HG02852 (cell line): ENCODE measurements at regions not wholly inside any gene's neighbourhood (a gene's known extent, or its start where the extent isn't known, plus 50 kb on each side); places are given as distances from the start of the nearest gene placed in this dataset.
"Not testable (repeated sequence)": the region's sequence is repeated elsewhere in the genome, so short reads cannot be mapped to it uniquely, and the experiment has no call there.

Source experiments
- ATAC-seq: cut with Tn5 transposase; IDR thresholded peaks from one replicate; pipeline ENCODE4 v1.9.1; 2021; ENCODE audit warnings: mild to moderate bottlenecking, moderate library complexity; ENCODE audit not compliant: unreplicated experiment

DNA sequence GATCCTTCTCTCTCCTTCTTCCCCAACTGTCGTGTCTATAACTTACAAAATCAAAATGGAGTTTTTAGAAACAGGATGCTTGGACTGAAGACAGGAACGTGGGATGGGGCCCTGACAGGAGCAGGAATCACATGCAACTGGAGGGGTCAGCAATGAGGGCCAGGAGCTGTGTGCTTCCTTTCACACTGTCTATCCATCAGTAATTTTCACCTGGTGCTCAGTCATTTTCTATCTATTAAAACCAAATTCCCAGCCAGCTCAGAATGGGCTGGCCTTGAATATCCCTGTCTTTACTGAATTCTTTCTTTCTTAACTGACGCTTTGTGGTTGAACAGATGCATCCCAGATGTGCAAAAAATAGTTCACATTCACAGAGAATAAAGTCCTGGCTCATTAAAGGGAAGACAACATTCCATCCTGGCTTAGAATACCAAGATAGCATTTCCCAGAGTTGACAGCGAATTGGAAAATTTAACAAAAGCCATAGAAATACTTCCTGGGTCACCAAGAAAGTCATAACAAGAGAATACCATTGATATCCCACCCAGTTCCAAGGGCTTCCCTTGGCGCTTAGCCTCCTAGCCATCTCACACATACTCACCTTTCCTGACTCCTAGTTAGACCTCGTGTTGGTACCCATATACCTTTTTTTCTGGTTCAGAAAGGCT is 588.1 kb downstream of the TTLL7 start:
- not testable (repeated sequence) for ATAC-seq

DNA sequence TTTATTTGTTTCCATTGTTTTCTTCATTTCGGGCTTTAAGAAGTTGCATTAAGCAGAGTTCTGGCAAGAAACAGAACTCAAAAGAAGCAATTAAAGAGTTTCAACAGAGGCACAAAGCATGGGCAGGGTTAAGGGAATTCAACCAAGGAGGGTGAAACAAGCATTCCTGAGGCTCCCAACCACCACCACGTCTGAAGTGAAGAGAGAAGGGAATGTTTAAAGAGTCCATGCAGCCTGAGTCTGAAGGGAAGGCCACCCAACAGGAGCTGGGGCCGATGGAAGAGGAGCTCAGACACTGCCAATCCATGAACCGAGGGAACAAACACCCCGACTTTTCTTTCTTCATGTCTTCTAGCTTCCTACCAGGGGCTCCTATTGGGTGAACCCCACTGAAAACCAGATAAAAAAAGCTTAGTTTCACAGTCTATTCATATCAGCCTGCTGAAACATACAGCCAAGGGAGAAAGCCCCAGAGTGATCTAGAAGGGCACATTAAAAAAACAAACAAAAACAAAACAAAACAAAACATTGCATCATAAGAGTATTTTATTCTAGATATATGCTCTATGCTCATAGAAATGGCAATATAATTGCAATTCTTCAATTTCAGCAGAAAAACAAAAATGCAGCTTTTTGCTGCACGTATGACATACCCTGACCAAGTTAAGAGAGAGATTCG is 592.1 kb downstream of the TTLL7 start:
- ATAC-seq = not testable (repeated sequence)

DNA sequence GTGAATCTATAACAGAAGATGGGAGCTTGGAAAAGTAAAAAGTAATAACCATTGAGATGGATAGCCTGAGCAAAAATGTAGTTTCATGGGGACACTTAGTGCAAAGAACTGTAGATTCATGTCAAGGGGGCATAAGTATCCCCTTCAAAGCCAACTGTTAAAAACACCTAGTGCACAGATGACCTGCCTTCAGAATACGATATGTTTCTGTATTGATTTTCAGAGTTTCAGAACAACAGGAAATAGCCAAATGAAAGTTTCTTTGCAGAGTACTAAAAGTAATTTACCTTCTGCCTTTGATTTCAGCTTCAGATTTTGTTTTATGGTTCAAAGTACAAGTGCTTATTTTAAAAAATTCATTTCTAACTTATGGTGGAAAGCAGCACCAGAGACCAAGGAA is 593.1 kb downstream of the TTLL7 start:
- ATAC-seq = peak; percentile 66

DNA sequence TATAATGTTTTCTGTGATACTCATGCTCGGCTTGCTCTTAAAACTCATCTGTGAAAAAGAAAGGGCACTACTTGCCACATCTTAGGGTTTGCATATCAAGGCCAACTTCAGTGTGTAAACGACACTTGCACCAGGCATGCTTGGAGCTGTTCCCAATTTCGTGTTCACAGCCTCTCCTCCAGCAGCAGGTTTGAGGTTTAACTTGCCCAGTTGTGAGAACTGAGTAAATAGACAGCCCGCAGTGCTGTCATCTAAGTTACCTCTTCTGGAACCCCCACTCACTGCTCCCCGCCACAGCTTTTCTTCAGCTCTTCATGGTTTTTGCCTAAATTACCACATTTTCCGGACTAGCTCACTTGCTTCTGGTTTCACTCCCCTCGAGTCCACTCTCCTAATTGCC is 595.4 kb downstream of the TTLL7 start:
- not testable (repeated sequence) for ATAC-seq

DNA sequence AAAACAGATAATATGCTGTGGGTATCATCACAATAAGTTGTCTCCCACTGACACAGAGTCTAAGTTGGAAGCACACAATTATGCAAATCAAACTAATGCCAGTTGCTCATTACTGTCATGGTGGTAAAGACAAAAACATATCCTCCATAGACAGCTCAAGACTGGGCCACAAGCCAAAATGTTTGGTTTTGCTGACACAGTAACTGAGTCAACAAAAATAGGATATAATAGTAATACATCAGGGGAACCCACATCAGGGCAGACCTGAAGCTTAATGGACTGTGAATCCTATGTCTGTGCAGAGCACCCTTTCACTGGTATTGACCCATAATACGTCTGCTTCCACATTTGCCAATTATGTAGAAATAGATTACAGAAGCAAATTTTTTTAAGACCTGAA is 597.8 kb downstream of the TTLL7 start:
- not testable (repeated sequence) for ATAC-seq

DNA sequence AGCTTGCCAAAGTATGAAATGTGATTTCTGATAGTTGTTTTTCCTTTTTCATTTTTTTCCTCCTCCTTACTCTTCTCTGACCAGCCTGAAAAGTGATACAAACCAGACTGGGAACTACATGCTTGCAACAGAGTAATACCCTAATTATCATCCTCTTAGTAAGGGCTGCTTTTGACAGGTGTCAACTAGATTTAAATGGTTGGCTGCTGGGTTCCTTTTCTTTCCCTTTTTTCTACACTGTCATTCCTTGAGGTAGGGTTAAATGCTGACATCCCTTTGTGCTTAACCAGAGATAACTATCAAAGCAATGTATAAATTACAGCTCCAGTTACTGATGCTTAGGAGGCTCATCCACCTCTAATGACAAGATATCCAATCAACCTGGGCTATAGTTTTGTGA is 598.8 kb downstream of the TTLL7 start:
- not testable (repeated sequence) for ATAC-seq

DNA sequence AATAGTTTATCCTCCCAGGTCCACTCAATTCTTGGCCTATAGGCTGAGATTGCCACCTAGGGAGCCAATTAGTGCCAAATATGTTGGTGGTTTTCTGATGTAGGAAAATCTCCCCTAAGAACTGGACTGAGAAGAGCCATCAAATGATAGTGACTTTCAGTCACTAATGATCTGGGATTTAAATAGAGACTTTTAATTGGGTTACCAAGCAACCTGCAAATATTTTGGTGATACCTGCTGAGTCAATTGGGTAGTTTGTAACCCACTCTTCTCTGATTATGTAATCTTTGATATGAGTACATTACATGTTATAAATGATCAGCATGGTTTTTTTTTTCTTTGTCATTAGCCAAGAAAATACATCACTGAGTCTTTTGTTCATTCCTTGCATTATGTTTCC is 600.8 kb downstream of the TTLL7 start:
- ATAC-seq = not testable (repeated sequence)

DNA sequence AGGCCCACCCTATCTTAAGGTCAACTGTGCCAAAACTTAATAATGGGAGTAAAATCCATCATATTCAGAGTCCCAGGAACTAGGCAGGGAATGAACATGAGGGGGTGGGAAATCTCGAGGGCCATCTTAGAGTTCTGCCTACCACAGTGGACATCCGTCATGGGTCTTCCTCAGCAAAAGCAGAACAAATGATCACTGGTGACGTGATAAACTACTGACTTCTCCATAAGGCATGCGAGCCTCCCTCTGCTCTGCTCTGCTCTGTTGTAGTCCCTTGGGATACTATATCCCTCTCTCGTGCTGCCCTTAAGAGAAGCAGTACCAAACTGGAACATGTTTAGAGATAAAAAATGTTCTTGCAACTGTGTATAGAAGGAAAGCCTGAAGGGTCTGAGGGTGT is 603.8 kb downstream of the TTLL7 start:
- ATAC-seq = not testable (repeated sequence)

DNA sequence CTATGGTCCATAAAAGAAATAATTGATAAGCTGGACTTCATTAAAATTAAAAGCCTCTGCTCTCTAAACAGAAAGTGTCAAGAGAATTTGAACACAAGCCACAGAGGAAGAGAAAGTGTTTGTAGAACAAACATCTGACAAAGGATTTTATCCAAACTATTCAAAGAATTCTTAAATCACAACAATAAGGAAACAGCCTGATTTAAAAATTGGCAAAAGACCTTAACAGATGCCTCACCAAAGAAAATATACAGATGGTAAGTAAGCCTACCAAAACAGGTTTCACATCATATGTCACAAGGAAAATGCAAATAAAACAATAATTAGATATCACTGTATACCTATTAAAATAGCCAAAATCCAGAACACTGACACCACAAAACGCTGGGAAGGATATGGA is 612.0 kb downstream of the TTLL7 start:
- not testable (repeated sequence) for ATAC-seq

DNA sequence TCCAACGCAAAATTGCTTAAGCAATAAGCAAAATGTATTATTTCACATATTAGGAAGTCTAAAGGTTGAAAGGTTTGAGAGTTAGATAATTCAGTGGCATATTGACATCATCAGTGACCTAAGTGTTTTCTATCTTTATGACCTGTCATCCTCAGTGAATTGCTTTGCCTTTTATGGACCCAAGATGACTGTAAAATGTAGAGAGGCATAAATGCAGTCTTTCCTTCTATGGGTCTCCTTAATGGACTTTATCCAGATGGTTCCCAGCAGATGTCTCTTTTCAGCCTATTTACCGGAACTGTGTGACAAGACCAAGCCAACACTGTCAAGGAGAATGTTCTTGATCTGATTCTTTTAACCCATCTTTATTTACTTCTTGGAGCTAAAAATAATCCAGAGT is 615.8 kb downstream of the TTLL7 start:
- ATAC-seq = not testable (repeated sequence)

DNA sequence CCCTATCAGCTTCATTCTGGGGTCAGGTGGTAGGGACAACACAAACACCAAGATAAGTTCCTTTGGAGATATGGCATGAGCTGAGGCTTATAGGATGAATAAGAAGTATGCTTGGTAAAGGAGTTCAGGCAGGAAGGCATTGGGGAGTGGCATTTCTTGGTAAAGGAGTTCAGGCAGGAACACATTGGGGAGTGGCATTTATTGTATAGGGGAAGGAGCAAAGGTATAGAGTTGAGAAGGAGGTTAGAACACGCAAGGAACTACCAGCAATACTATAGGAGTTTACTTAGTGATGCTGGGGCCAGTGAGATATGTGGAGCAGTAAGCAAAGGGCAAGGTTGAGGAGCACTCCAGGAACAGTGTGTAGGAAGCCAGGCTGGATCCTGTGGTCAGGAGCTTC is 625.9 kb downstream of the TTLL7 start:
- ATAC-seq = not testable (repeated sequence)

DNA sequence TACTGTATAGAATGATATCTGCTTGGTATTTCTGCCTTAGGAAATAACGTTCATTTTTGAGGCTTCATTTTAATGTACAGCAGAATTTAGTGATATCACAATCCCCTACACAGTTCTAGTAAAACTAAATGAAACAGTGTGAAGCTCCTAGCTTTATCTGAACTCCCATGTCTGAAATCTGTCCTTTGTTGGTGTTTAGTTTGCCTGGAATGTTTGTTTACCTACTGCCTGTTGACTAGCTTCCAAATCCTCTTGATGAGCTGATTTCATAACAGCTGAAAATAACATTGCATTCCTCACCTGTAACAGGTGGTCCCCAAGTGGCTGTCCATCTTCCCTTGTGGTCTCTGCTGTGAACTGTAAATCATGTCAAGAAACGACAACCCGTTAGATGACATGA is 629.1 kb downstream of the TTLL7 start:
- ATAC-seq = not testable (repeated sequence)

DNA sequence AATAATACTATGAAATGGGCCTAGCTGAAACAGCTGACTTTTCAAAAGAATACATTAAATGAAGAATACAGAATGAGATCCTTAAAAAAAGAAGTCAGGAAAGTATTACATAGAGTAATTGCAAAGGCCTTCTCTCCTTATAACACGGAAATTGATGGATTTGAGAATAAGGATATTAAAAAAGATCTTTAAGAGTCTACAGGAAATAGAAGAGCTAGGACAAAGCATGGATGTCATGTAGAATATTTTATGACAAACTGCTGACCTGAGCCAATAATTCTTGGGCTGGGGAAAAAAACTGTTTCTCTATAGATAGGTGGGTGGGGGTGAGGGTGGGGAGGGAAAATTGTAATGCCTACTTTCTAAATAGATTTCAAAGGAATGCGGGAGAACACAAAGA is 633.6 kb downstream of the TTLL7 start:
- not testable (repeated sequence) for ATAC-seq

DNA sequence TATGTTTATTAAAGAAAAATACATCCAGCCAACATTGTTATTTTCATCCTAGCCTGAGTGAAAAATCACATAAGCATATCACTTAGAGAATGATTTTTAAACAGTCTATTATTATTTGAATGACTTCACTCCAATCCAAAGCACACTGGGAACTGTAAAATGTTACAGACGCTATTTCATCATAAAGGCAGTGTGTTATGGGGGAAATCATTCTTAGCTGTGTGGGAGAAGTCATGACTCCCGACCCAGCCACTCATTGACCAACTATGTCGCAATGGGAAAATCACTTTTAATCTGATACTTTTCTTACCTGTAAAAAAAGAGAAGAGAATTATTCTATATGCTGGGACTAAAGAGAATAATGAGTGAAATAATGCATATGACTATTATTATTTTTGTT is 653.6 kb downstream of the TTLL7 start:
- not testable (repeated sequence) for ATAC-seq

DNA sequence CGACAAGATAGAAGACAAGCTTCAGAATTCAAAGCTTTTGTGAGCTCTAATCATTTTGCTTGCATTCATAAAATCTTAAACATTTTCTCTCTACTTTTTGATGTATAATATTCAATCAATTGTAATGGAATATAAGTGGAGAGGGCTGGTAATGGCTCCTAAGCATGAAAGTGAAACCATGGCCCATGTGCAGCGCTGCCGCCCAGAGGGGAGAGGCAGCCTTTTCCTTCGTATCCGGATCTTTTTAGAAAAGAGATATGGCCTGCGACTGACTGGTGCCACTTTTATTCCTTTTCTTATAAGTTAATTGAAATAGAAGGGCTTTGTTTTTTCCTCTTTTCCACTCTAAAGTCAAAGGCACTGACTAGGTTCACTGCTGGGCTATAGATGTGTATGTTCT is 655.2 kb downstream of the TTLL7 start:
- not testable (repeated sequence) for ATAC-seq

DNA sequence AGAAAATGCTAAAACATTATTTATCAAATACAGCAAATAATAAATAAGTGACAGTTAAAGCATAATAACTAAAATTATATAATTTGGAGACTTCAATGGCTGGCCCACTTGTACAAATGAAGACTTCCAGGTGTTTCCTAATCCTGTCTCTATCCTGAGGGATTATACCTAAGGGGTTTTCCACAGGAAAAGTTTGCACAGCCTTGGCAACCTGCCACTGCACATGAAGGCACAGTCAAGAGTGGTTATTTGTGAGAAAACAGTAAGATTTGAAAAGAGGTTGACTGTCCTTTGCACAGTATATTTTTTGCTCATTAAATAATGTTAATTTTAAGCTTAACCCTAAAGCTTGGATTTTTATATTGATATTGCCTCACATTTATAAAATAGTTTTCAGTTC is 655.9 kb downstream of the TTLL7 start:
- ATAC-seq = not testable (repeated sequence)

DNA sequence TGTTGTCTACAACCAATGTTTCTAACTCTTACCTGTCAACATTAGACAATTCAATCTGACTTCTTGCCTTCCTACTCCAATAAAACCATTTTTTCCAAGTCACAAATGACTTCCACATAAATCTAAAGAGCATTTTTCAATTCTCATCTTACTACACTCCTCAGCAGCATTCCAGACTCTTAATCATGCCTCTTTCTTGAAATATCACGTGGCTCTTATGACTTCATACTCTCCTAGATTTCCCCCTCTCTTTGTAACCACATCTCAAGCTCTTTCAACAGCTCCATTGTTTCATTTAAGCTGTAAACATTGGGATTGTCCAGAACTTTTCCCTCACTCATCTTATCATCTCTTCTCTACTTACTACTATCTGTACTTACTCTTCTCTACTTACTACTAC is 666.6 kb downstream of the TTLL7 start:
- not testable (repeated sequence) for ATAC-seq

DNA sequence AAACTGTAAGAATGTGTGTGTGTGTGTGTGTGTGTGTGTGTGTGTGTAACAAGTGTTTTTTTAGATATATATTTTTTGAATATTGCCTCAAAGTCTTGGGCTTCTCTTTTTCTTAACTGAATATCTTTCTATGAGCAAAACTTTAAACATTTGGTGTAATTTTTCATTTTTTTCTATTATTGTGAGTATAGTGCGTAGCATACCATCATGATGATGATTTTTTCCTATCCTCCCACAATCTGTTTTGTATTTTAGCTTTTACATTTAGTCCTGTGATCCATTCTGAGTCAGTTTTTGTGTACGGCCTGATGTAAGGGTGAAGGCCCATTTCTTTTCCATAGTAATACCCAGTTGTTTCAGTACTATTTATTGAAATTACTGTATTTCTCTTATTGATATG is 680.6 kb downstream of the TTLL7 start:
- ATAC-seq = no peak

DNA sequence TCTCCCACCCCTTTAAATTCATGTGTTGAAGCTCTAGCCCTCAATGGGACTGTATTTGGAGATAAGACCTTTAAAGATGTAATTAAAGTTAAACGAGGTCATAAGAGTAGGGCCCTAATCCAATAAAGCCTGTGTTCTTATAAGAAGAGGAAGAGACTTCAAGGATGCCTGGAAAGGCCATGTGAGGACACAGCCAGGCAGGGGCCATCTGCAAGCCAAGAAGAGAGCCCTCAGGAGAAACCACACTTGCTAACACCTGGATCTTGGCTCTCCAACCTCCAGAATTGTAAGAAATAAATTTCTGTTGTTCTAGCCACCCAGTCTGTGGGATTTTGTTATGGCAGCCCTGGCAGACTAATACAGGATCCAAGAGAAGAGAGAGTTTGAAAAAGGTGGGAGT is 683.5 kb downstream of the TTLL7 start:
- ATAC-seq = not testable (repeated sequence)

DNA sequence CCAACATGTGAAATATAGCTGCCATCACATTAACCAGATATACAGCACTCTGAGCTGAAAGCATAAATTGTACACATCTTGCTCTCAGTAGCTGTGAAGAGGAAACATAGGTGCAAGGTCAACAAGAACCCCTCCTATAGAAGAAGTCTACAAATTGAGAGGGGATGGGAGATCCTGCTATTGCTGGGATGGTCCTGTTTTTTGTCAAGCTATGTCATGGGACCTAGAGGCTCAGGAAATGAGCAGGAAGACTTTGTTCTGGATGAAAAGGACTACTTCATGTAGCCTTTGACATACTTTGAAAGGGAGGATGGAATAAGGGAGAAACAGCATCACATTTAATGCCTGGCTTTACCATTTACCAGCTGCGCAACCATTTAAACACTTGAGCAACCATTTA is 688.8 kb downstream of the TTLL7 start:
- ATAC-seq = not testable (repeated sequence)

DNA sequence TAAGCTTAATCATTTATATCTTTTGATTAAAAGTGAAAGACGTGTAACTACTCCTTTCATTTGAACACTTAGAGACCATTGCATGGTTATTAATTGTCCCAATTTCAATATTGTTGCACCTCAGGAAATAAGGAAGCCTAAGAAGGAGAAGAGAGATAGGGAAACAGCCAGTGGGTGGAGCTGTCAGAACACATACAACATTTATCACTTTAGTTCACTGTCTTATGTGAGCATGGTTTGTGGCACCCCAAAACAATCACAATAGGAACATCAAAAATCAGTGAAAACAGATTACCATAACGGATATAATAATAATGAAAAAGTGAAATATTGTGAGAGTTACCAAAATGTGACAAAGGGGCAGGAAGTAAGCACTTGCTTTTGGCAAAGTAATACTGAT is 689.9 kb downstream of the TTLL7 start:
- ATAC-seq = not testable (repeated sequence)

DNA sequence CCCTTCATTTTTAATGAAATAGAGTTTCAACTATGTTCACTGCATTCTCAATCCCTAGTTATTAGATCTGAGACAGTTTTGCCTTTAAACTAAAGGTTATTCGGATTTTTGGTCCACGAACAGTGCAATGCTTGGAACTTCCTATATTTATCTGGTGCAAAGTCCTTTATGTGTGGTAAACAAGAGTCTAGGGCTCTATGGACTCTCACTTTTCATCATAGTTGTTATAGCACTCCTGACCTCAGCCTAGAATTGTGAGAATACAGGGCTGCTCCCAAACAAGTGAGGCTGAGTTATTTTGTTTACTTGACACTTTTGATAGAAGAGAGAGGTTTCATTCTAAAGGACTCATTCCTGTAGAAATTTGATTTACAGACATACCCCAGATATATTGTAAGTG is 692.1 kb downstream of the TTLL7 start:
- not testable (repeated sequence) for ATAC-seq

DNA sequence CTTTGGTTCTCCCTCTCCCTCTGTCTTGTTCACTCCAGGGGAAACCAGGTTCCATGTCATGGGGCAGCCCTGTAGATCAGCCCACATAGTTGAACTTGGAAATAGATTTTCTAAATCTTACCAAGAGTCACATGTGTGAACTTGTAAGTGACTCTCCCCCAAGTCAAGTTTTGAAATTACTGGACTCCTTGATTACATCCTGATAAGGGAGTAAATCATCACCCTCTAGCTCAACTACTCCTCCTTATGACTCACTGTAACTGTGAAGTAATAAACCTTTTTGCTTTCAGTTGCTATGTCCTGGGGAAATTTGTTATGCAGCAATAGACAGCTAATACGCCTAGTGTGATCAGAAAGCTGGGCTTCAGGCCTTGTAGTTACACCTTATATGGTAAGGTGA is 703.3 kb downstream of the TTLL7 start:
- ATAC-seq = peak; percentile 67
